GM12864 (cell line): ENCODE measurements at regions not wholly inside any gene's neighbourhood (a gene's known extent, or its start where the extent isn't known, plus 50 kb on each side); places are given as distances from the start of the nearest gene placed in this dataset.

Experiments used
- DNase-seq: peaks from one replicate; pipeline ENCODE4 v3.0.0-alpha.2; 2011; ENCODE audit warnings: low read depth
- H3K4me3 ChIP-seq: 2 replicates; pipeline ENCODE4 v1.5.1; 2011; ENCODE audit warnings: mild to moderate bottlenecking, low read depth, low read length, control low read depth
- TF ChIP-seq, protein P1 (sequence below): IDR thresholded peaks from 2 replicates; pipeline ENCODE4 v1.5.1; 2011; ENCODE audit warnings: low read depth, mild to moderate bottlenecking, moderate library complexity, low read length, control low read depth, inconsistent platforms; ENCODE audit errors: missing control alignments

DNA sequence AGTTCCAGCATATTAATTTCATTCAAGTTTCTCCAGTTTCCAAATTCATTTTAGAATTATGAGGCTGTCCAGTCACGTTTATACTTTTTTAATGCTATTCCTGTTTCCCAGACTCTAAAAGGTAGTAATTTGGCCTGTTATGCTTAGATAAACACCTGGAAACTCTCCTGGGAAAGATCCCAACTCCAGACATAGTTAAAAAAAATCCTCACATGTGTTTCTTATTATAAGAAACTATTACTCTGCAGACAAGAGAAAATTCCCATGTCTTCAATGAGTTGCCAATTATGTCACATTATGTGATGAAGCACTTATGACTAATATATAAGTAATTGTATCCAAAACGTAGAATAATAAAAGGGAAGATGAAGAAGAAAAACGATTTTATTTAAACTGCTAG lies 137.1 kb upstream of the TMC3 start:
- TF ChIP-seq, protein P1, sequence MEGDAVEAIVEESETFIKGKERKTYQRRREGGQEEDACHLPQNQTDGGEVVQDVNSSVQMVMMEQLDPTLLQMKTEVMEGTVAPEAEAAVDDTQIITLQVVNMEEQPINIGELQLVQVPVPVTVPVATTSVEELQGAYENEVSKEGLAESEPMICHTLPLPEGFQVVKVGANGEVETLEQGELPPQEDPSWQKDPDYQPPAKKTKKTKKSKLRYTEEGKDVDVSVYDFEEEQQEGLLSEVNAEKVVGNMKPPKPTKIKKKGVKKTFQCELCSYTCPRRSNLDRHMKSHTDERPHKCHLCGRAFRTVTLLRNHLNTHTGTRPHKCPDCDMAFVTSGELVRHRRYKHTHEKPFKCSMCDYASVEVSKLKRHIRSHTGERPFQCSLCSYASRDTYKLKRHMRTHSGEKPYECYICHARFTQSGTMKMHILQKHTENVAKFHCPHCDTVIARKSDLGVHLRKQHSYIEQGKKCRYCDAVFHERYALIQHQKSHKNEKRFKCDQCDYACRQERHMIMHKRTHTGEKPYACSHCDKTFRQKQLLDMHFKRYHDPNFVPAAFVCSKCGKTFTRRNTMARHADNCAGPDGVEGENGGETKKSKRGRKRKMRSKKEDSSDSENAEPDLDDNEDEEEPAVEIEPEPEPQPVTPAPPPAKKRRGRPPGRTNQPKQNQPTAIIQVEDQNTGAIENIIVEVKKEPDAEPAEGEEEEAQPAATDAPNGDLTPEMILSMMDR = no peak
- H3K4me3 ChIP-seq = no peak overlapping the region
- DNase-seq = no peak

DNA sequence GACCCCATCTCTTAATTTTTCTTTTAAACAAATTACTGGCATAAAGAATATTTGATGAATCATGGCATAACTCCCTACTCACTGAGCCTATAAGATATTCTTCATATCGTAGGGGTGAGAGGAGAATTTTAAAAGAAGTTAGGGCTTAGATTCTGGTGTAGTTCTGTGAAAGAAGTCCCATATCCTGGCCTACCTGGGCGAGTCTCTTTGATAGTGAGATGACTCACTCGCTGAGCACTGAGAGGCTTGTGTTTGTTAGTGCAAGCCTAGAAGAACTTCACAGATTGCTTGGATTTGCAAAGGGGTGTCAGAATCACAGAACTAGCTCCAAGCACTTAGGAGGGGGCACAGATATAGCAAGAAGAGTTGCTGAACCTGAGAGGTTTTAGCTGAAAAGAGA lies 133.8 kb upstream of the TMC3 start:
- no peak for DNase-seq
- no peak overlapping the region for H3K4me3 ChIP-seq
- TF ChIP-seq, protein P1 = no peak

DNA sequence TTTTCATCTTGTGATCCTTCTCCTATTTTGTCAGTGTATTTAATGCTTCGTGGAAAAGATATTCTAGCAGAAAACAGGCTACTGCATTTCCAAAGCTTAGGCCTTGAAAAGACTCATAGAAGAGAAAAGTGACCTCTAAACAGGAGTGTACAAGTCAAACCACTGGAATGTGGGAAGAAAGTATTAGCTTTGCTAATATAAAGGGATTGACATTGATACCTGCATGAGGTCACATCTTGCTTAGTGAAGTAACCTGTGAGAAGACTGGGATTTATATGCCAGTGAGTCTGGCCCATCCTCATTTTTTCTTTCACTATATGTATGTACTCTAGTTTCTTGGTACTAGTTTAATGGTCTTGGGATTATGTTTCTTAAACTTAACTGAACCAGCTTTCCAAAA lies 132.9 kb upstream of the TMC3 start:
- TF ChIP-seq, protein P1 = no peak
- DNase-seq = no peak
- no peak overlapping the region for H3K4me3 ChIP-seq

DNA sequence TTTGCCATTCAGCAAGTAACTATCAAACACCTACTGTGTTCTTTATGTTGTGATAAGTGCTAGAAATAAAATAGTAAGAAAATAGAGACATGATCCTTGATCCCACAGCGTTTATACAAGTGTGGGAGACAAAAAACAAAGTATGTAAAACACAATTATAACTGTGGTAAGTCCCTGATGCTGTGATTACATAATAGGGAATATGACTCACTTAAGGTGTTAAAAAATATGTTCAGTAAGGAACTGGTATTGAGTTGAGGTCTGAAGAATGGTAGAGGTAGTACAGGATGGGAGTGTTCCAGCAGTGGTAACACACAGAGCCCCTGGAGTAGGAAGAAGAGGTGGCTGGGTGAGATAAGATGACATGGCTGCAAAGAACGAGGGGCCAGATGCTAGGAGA lies 132.1 kb upstream of the TMC3 start:
- TF ChIP-seq, protein P1 = no peak
- no peak for DNase-seq
- no peak overlapping the region for H3K4me3 ChIP-seq

DNA sequence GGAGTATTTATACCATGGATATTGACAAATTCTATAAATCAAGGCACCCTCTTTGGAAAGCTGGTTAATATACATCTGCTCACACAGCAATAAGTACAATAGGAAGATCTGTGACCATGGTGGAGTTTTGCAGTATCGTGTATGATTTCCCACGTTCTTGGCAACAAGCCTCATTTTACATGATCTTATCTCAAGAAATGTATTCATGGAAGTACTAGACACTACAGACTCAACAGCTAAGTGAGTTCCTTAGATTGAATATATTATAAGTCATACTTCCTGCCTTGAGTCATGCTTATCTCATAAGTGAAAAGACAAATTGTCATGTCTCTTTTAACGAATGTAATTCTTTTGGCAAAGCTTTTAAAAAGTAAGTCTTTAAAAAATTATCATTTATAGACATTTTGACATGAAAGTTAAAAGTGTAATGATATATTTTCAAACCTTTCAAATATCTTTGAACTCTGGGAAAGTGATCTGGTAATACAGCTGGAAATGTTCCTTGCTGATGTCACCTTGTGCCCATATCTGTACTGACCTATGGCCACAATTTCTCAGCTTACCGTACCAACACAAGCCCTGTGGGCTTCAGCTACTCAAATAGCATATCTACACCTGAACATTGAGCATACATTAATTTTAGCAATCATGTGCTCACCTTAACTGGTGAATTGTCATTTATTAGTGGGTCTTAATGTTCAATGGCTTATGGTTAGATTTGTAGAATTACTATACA lies 130.3 kb upstream of the TMC3 start:
- TF ChIP-seq, protein P1 = no peak
- DNase-seq = no peak
- H3K4me3 ChIP-seq = no peak overlapping the region

DNA sequence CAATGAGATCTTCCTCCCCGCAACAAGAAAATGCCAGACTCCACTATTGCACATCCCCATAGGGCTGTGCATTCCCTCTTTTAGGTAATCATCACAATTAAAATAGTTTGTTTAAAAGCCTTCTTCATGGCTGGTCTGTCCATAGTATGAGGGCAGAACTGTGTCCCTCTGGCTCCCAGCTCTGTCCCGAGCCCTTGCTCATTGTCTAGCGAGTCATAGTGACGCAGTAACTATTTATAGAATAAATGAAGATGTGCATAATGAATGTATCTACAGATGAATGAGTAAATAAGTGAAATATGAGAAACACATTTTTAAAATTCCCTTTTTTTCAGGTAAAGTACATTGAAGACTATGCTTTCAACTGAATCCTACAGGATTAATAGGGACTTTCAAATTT lies 128.4 kb upstream of the TMC3 start:
- no peak for DNase-seq
- TF ChIP-seq, protein P1 = no peak
- H3K4me3 ChIP-seq = no peak overlapping the region

DNA sequence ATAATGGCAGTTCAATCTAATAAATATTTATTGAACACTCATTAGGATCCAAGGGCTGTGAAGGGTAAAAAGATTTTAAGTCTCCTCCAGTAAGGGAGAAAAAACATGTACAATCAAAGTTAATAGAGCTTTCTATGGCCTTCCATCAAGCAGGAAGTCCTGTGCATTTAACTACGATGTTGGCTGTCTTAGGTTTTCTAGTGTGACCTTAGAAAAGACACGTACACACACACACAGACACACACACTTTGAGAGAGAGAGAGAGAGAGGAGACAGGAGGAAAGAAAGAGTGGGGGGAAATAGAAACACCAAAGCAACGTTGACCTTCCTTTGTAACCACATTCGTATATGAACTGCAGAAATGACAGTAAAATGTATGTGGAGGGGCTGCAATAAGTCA lies 126.1 kb upstream of the TMC3 start:
- no peak for DNase-seq
- H3K4me3 ChIP-seq = no peak overlapping the region
- TF ChIP-seq, protein P1 = no peak
